ENCODE measurements at regions not wholly inside any gene's neighbourhood (a gene's known extent, or its start where the extent isn't known, plus 50 kb on each side); places are given as distances from the start of the nearest gene placed in this dataset.

GRCh38 chr9:30943446-30944224 is 1440.8 kb upstream of the ACO1 start:
- TF ChIP-seq ZNF274 (IDR thresholded peaks at IDR 0.05; ENCODE audit: low read depth, low read length): no peak
- no peak overlapping the region for H3K4me3 ChIP-seq (ENCODE audit: low read length)

DNA sequence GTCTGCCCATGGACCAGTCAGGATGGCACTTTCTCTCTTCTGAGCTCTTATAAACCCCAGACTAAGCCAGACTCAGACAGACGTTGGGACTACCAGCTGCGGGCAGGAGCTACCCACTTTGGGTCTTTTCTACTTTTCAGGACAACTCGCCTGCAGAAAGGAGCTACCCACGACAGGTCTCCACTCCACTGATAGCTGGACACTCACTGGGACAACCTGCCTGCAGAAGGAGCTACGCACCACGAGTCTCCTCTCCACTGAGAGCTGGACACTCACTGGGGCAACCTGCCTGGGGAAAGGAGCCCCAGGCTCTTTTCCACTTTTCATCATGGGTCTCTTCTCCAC is 1440.2 kb upstream of the ACO1 start:
- no peak for TF ChIP-seq ZNF274 (IDR thresholded peaks at IDR 0.05; ENCODE audit: low read depth, low read length)
- no peak overlapping the region for H3K4me3 ChIP-seq (ENCODE audit: low read length)

DNA sequence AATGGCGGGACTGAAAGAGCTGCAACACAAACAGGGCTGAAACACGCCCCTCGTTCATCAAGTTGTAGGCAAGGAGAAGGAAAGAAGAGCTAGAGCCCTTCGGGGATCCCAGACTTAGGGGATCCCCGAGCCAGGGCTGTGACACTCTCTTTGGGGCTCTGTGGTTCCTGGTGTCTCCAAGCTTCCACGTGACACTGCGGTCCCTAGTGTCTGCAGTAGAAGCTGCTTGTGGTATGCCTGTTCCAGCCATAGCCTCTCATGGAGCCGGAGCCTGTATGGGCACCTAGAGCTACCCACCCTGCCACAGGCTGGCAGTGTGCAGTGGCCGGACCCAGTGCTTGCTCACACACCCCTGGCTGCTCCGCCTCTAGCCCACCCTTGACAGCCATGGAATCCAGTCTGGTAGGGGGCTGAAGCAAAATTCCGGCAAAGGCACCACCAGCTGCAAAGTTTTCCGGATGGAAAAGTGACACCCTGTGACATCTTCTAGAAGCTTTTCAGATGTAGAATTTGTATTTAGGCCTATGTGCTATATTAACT is 1439.6 kb upstream of the ACO1 start:
- H3K4me3 ChIP-seq (ENCODE audit: low read length): no peak overlapping the region
- TF ChIP-seq ZNF274 (IDR thresholded peaks at IDR 0.05; ENCODE audit: low read depth, low read length): no peak

DNA sequence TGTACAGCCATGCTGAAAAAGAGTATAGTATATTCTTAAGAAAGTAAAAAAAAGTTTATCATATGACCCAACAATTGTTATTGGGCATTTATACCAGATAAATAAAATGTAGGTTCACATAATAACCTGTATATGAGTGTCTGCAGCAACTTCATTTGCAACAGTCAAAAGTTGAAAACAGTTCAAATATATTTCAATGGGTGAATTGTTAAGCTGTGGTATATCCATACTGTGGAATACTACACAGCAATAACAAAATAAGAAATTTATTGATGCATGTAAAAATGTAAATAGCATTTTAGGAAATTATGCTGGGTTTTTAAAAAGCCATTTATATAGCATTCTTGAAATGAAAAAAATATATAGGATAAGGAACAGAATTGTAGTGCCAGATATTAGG is 1420.1 kb upstream of the ACO1 start:
- H3K4me3 ChIP-seq (ENCODE audit: low read length): no peak overlapping the region
- TF ChIP-seq ZNF274 (IDR thresholded peaks at IDR 0.05; ENCODE audit: low read depth, low read length): no peak

- TF ChIP-seq ZNF274 (IDR thresholded peaks at IDR 0.05; ENCODE audit: low read depth, low read length): no peak
- no peak overlapping the region for H3K4me3 ChIP-seq (ENCODE audit: low read length)
Observed at GRCh38 chr9:30967476-30967875, 1417.0 kb upstream of the ACO1 start.

DNA sequence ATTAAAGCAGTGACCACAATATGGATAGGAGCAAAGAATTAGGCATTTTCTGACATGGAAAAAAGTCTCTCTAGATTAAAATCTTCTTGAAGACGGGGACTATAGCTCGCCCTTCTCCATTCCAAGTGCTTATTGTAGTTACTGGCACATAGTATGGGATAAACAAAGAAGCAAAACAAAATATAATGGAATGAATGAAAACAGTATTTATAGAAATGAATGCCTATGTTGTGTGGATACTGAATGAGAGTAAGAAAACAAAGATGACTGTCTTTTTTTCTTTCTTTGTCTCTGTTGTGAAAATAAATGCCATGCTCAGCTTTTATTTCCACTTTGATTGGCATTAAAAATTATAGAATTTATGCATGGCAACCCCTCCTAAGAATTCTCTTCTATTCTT is 1414.3 kb upstream of the ACO1 start:
- TF ChIP-seq ZNF274 (IDR thresholded peaks at IDR 0.05; ENCODE audit: low read depth, low read length): no peak
- H3K4me3 ChIP-seq (ENCODE audit: low read length): no peak overlapping the region

- no peak overlapping the region for H3K4me3 ChIP-seq (ENCODE audit: low read length)
- no peak for TF ChIP-seq ZNF274 (IDR thresholded peaks at IDR 0.05; ENCODE audit: low read depth, low read length)
Observed at GRCh38 chr9:30970812-30971211, 1413.6 kb upstream of the ACO1 start.

DNA sequence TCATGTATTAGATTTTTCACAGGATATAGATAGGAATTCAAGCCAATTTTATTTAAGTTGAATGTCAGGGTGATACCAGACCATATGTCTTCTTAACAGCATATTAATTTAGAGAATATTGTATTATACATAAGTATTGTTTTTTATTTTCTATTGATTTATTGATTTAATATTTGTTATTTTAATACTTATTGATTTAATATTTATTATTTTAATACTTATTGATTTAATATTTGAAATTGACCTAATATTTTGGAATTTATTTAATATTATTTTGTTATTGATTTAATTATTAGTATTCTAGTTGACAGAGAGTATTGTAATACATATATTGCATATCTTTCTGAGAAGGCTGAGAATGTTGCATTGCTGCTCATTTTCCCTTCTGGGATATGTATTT is 1411.8 kb upstream of the ACO1 start:
- no peak overlapping the region for H3K4me3 ChIP-seq (ENCODE audit: low read length)
- no peak for TF ChIP-seq ZNF274 (IDR thresholded peaks at IDR 0.05; ENCODE audit: low read depth, low read length)

- TF ChIP-seq ZNF274 (IDR thresholded peaks at IDR 0.05; ENCODE audit: low read depth, low read length): no peak
- no peak overlapping the region for H3K4me3 ChIP-seq (ENCODE audit: low read length)
Observed at GRCh38 chr9:30977965-30978364, 1406.5 kb upstream of the ACO1 start.

GRCh38 chr9:30982301-30982700 is 1402.1 kb upstream of the ACO1 start:
- TF ChIP-seq ZNF274 (IDR thresholded peaks at IDR 0.05; ENCODE audit: low read depth, low read length): no peak

DNA sequence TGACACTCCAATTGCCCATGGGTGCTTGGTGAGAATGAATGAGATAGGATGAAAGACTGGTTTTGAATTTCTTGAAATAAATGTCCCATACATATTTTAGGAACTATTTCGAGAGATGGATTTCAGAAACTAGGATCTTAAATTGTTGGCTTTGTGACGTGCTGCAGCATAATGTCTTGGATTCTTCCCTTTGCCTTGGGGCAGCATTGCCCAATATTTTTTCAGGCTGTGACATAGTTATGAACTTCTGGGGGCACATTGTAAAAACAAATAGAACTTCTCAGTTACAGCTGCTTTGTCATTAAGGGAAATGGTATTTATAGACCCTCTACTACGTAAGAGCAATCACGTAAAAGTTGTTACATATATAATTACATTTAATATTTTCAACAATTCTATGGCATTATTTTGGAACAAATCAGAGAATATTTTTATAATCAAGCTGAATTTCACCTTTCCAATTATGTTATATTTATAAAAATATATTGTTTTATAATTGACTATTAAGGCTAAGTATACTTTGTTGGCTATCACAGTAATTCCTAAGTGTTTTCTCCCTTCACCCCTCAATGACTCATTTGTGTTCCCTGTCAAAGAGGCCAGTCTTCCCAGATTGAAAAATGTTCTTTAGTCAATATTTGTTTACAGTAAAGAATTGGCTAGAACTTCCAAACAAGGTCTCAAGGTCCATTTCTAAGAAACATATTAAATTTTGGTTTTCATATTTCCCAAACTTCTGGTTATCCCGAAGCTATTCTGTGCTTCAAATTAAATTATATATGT is 1388.3 kb upstream of the ACO1 start:
- H3K4me3 ChIP-seq (ENCODE audit: low read length): no peak overlapping the region
- TF ChIP-seq ZNF274 (IDR thresholded peaks at IDR 0.05; ENCODE audit: low read depth, low read length): no peak

More at GRCh38 chr9:30982301-30982700, 1402.1 kb upstream of the ACO1 start:
- no peak overlapping the region for H3K4me3 ChIP-seq (ENCODE audit: low read length)

DNA sequence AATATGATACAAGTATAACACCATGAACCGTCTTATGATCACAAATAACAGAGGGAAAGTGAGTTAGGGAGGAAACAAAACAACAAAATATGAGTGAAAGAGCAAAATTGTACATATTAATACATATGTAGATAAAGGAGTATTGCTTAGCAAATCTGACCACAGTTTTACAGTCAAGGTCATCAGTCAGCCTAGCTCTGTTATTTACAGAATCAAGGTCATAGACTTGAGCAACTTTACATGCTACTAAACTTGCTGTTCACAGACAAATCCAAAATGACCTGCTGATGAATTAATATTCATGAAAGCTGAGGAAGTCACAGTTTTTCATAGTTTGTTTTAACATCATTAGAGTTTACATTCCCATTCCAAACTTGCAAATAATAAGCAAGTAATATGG is 1387.7 kb upstream of the ACO1 start:
- no peak overlapping the region for H3K4me3 ChIP-seq (ENCODE audit: low read length)
- no peak for TF ChIP-seq ZNF274 (IDR thresholded peaks at IDR 0.05; ENCODE audit: low read depth, low read length)

DNA sequence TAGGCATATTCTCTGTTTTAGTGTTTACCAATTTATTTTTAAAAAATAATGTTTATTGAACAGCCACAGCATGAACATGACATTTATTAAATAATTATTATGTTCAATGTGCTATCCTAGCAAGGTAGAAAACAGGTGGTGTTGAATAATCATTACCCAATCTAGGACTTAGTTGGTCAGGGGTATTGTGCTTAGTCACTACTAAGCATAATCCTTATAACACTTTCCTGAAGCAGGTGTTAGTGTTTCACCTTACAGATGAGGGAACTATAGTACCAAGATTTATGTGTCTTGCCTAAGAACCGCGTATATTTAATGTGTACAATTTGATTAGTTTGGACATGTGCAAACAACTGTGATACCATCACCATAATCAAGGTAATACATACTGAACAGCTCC is 1387.2 kb upstream of the ACO1 start:
- no peak for TF ChIP-seq ZNF274 (IDR thresholded peaks at IDR 0.05; ENCODE audit: low read depth, low read length)
- H3K4me3 ChIP-seq (ENCODE audit: low read length): no peak overlapping the region

GRCh38 chr9:31005086-31005665 is 1379.3 kb upstream of the ACO1 start:
- TF ChIP-seq ZNF274 (IDR thresholded peaks at IDR 0.05; ENCODE audit: low read depth, low read length): no peak

DNA sequence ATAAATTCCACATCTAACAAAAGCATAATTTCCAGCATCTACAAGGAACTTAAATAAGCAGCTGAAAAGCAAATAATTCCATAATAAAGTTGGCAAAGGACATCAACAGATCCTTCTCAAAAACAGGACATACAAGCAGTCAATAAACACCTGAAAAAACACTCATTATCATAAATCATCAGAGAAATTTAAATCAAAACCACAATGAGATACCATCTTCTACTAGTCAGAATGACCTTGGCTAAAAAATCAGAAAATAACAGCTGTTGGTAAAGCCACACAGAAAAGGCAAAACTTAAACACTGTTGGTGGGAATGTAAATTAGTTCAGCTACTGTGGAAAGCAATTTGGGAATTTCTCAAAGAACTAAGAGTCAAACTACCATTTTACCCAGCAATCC is 1371.1 kb upstream of the ACO1 start:
- TF ChIP-seq ZNF274 (IDR thresholded peaks at IDR 0.05; ENCODE audit: low read depth, low read length): no peak
- H3K4me3 ChIP-seq (ENCODE audit: low read length): no peak overlapping the region

More at GRCh38 chr9:31005086-31005665, 1379.3 kb upstream of the ACO1 start:
- no peak overlapping the region for H3K4me3 ChIP-seq (ENCODE audit: low read length)

Measured in GM08714 (cell line).